ENCODE measurements at regions not wholly inside any gene's neighbourhood (a gene's known extent, or its start where the extent isn't known, plus 50 kb on each side); places are given as distances from the start of the nearest gene placed in this dataset.

DNA sequence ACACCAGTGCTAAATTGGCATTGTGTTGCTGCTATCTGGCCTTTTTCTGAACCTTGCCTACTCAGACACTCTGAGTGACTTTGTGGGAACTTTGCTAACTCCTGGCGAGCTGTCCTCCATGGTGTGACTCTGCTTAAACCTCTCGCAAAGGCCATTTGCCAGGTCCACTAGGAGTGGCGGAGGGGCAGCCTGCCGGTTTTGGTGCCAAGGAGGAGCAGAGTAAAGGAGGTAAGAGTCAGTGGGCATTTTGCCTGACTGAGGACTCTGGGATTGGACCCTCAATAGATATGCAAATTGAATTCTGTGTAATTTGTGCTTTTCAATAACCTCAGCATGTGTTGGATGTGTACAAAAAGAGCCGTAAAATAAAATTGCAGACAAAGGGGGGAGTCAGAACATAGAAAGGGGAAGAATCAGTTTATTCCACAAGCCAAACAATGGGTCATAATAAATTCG lies 386.6 kb upstream of the NFIA start:
- TF ChIP-seq, protein P1, sequence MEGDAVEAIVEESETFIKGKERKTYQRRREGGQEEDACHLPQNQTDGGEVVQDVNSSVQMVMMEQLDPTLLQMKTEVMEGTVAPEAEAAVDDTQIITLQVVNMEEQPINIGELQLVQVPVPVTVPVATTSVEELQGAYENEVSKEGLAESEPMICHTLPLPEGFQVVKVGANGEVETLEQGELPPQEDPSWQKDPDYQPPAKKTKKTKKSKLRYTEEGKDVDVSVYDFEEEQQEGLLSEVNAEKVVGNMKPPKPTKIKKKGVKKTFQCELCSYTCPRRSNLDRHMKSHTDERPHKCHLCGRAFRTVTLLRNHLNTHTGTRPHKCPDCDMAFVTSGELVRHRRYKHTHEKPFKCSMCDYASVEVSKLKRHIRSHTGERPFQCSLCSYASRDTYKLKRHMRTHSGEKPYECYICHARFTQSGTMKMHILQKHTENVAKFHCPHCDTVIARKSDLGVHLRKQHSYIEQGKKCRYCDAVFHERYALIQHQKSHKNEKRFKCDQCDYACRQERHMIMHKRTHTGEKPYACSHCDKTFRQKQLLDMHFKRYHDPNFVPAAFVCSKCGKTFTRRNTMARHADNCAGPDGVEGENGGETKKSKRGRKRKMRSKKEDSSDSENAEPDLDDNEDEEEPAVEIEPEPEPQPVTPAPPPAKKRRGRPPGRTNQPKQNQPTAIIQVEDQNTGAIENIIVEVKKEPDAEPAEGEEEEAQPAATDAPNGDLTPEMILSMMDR (IDR thresholded peaks at IDR 0.05; ENCODE audit: low read depth, low read length, poor library complexity, severe bottlenecking), result no peak
- no peak for TF ChIP-seq EZH2phosphoT487 (IDR thresholded peaks at IDR 0.05; ENCODE audit: borderline replicate concordance, low read length)

Measured in DOHH2 (cell line).